HepG2 (cell line): ENCODE measurements at regions not wholly inside any gene's neighbourhood (a gene's known extent, or its start where the extent isn't known, plus 50 kb on each side); places are given as distances from the start of the nearest gene placed in this dataset.

ENCODE experiments used
- CCAR2 ChIP-seq: fragments of 200-400 bp; formaldehyde crosslinking; optimal IDR thresholded peaks from 2 replicates; pipeline ENCODE3; 2018; ENCODE audit warnings: low read depth, mild to moderate bottlenecking, low read length, moderate library complexity
- EZH2 ChIP-seq: conservative IDR thresholded peaks from 2 replicates; pipeline ENCODE4 v1.6.1; 2012; ENCODE audit warnings: mild to moderate bottlenecking, low read depth, low read length, moderate library complexity
- SIN3A ChIP-seq: IDR thresholded peaks from 2 replicates; pipeline ENCODE4 v1.6.1; 2011; ENCODE audit warnings: low read depth, mild to moderate bottlenecking, control low read depth, low read length, borderline replicate concordance
- ZBTB21 ChIP-seq: sonication (generic); formaldehyde crosslinking; IDR thresholded peaks from 2 replicates; pipeline ENCODE4 v1.4.0; 2020; ENCODE audit warnings: missing genetic modification reagents
- TF ChIP-seq, protein P1 (sequence below): sonication (generic); formaldehyde crosslinking; IDR thresholded peaks from 2 replicates; pipeline ENCODE4 v1.4.0; 2020; ENCODE audit warnings: missing genetic modification reagents

DNA sequence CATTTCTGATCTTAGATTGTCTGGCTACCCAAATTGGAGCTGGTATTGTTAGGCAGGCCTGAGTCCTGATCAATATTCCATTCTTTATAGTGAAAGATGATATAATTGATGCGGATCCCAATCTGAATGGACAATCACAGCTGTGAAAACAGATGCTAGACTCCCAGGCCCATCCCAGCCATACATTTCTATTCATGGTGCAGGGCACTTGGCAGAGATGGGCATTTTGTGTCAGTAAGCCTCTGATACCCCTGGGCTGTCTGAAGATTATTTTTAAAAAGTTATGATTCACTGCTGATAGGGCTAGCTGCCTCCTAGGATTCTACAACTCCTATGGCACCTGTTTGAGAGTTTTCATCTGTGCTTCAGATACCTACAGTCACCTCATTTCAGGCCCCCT is 61.2 kb upstream of the TSPAN7 start:
- TF ChIP-seq ZBTB21 (CRISPR knock-in tag) (no peak), SIN3A (no peak), EZH2 (no peak), CCAR2 (no peak)
- TF ChIP-seq, protein P1, sequence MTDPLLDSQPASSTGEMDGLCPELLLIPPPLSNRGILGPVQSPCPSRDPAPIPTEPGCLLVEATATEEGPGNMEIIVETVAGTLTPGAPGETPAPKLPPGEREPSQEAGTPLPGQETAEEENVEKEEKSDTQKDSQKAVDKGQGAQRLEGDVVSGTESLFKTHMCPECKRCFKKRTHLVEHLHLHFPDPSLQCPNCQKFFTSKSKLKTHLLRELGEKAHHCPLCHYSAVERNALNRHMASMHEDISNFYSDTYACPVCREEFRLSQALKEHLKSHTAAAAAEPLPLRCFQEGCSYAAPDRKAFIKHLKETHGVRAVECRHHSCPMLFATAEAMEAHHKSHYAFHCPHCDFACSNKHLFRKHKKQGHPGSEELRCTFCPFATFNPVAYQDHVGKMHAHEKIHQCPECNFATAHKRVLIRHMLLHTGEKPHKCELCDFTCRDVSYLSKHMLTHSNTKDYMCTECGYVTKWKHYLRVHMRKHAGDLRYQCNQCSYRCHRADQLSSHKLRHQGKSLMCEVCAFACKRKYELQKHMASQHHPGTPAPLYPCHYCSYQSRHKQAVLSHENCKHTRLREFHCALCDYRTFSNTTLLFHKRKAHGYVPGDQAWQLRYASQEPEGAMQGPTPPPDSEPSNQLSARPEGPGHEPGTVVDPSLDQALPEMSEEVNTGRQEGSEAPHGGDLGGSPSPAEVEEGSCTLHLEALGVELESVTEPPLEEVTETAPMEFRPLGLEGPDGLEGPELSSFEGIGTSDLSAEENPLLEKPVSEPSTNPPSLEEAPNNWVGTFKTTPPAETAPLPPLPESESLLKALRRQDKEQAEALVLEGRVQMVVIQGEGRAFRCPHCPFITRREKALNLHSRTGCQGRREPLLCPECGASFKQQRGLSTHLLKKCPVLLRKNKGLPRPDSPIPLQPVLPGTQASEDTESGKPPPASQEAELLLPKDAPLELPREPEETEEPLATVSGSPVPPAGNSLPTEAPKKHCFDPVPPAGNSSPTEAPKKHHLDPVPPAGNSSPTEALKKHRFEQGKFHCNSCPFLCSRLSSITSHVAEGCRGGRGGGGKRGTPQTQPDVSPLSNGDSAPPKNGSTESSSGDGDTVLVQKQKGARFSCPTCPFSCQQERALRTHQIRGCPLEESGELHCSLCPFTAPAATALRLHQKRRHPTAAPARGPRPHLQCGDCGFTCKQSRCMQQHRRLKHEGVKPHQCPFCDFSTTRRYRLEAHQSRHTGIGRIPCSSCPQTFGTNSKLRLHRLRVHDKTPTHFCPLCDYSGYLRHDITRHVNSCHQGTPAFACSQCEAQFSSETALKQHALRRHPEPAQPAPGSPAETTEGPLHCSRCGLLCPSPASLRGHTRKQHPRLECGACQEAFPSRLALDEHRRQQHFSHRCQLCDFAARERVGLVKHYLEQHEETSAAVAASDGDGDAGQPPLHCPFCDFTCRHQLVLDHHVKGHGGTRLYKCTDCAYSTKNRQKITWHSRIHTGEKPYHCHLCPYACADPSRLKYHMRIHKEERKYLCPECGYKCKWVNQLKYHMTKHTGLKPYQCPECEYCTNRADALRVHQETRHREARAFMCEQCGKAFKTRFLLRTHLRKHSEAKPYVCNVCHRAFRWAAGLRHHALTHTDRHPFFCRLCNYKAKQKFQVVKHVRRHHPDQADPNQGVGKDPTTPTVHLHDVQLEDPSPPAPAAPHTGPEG (CRISPR knock-in tag): no peak
